ENCODE measurements at regions not wholly inside any gene's neighbourhood (a gene's known extent, or its start where the extent isn't known, plus 50 kb on each side); places are given as distances from the start of the nearest gene placed in this dataset.

- H3K27me3 ChIP-seq (ENCODE audit: control insufficient read depth, insufficient read depth, low read length), result peaks cover 5% of the 10 kb centered on the region
- POLR2A ChIA-PET, result no interaction called here
- CTCF ChIA-PET, result no interaction called here
- no peaks in the 10 kb centered on the region for H3K36me3 ChIP-seq (ENCODE audit: control insufficient read depth, insufficient read depth, low read length)
- no peak for DNase-seq (ENCODE audit: low read depth)
- TF ChIP-seq CTCF (IDR thresholded peaks at IDR 0.05; ENCODE audit: insufficient read depth, low read depth, low read length), result no peak
- H3K4me3 ChIP-seq (ENCODE audit: low read depth, low read length), result no peak overlapping the region
Measured at GRCh38 chr11:44506375-44507016, 59.0 kb upstream of the CD82 start.

- DNase-seq (ENCODE audit: low read depth), result no peak
- H3K27me3 ChIP-seq (ENCODE audit: control insufficient read depth, insufficient read depth, low read length), result peaks cover 3% of the 10 kb centered on the region; the same call in 1 of the 2 replicates
- H3K36me3 ChIP-seq (ENCODE audit: control insufficient read depth, insufficient read depth, low read length), result no peaks in the 10 kb centered on the region
- no peak for TF ChIP-seq CTCF (IDR thresholded peaks at IDR 0.05; ENCODE audit: insufficient read depth, low read depth, low read length)
- no peak overlapping the region for H3K4me3 ChIP-seq (ENCODE audit: low read depth, low read length)
- ChIA-PET CTCF (no interaction called here), POLR2A (no interaction called here)
Measured at GRCh38 chr11:44507491-44507890, 58.0 kb upstream of the CD82 start.

- POLR2A ChIA-PET, result no interaction called here
- no peak for DNase-seq (ENCODE audit: low read depth)
- no peak for TF ChIP-seq CTCF (IDR thresholded peaks at IDR 0.05; ENCODE audit: insufficient read depth, low read depth, low read length)
- CTCF ChIA-PET, result interaction anchor here (0.5 kb wide), 1 partner anchor 30 kb away, joined by 3 read pairs; no protein-coding TSS in a partner anchor
- Histone ChIP-seq H3K4me3 (ENCODE audit: low read depth, low read length) (no peak overlapping the region), H3K27me3 (ENCODE audit: control insufficient read depth, insufficient read depth, low read length) (peaks cover 3% of the 10 kb centered on the region; the same call in 1 of the 2 replicates), H3K36me3 (ENCODE audit: control insufficient read depth, insufficient read depth, low read length) (no peaks in the 10 kb centered on the region)
Measured at GRCh38 chr11:44507896-44508445, 57.5 kb upstream of the CD82 start.

- ChIA-PET POLR2A (no interaction called here), CTCF (no interaction called here)
- Histone ChIP-seq H3K27me3 (ENCODE audit: control insufficient read depth, insufficient read depth, low read length) (peaks cover 3% of the 10 kb centered on the region), H3K36me3 (ENCODE audit: control insufficient read depth, insufficient read depth, low read length) (no peaks in the 10 kb centered on the region), H3K4me3 (ENCODE audit: low read depth, low read length) (no peak overlapping the region)
- no peak for TF ChIP-seq CTCF (IDR thresholded peaks at IDR 0.05; ENCODE audit: insufficient read depth, low read depth, low read length)
- DNase-seq (ENCODE audit: low read depth), result no peak
Measured at GRCh38 chr11:44509296-44509695, 56.2 kb upstream of the CD82 start.

- TF ChIP-seq CTCF (IDR thresholded peaks at IDR 0.05; ENCODE audit: insufficient read depth, low read depth, low read length), result no peak
- no peak for DNase-seq (ENCODE audit: low read depth)
Measured at GRCh38 chr11:44510372-44510771, 55.1 kb upstream of the CD82 start.

More at GRCh38 chr11:44510372-44510771, 55.1 kb upstream of the CD82 start:
- peaks cover 3% of the 10 kb centered on the region for H3K27me3 ChIP-seq (ENCODE audit: control insufficient read depth, insufficient read depth, low read length)
- H3K36me3 ChIP-seq (ENCODE audit: control insufficient read depth, insufficient read depth, low read length), result no peaks in the 10 kb centered on the region
- ChIA-PET CTCF (interaction anchor here (1.0 kb wide), 1 partner anchor 14 kb away, joined by 3 read pairs; no protein-coding TSS in a partner anchor), POLR2A (no interaction called here)
- no peak overlapping the region for H3K4me3 ChIP-seq (ENCODE audit: low read depth, low read length)
